GM23248 (cell line): ENCODE measurements at regions not wholly inside any gene's neighbourhood (a gene's known extent, or its start where the extent isn't known, plus 50 kb on each side); places are given as distances from the start of the nearest gene placed in this dataset. TPM values are rescaled to one million over a fixed set of nuclear protein-coding genes. Genes with fewer than 3 reads are reported as not detected.

Experiments
- DNase-seq: peaks from one replicate; pipeline ENCODE4 v3.0.0-alpha.2; 2015
- H2AFZ ChIP-seq: fragments of 200-600 bp; sonication (generic); 2 replicates; pipeline ENCODE4 v1.6.1; 2016; ENCODE audit warnings: antibody characterized with exemption
- H3F3A ChIP-seq: fragments of 200-600 bp; sonication (generic); 2 replicates; pipeline ENCODE4 v1.6.1; 2016; ENCODE audit warnings: mild to moderate bottlenecking, antibody characterized with exemption, mixed run types; ENCODE audit not compliant: insufficient read depth
- H3K27ac ChIP-seq: fragments of 200-600 bp; sonication (generic); 2 replicates; pipeline ENCODE4 v1.5.1; 2016; ENCODE audit warnings: mild to moderate bottlenecking
- H3K27me3 ChIP-seq: fragments of 200-600 bp; sonication (generic); replicated peaks from 2 replicates; pipeline ENCODE4 v1.6.1; 2016; ENCODE audit warnings: mild to moderate bottlenecking; ENCODE audit not compliant: insufficient read depth
- H3K36me3 ChIP-seq: fragments of 200-600 bp; sonication (generic); 2 replicates; pipeline ENCODE4 v1.6.1; 2016; ENCODE audit warnings: low read depth, mild to moderate bottlenecking
- H3K4me1 ChIP-seq: fragments of 200-600 bp; sonication (generic); 2 replicates; pipeline ENCODE4 v1.6.1; 2016; ENCODE audit warnings: mild to moderate bottlenecking; ENCODE audit not compliant: insufficient read depth
- H3K4me2 ChIP-seq: fragments of 200-600 bp; sonication (generic); one replicate; pipeline ENCODE4 v1.6.1; 2016; ENCODE audit warnings: mild to moderate bottlenecking; ENCODE audit not compliant: unreplicated experiment
- H3K4me3 ChIP-seq: fragments of 200-600 bp; sonication (generic); 2 replicates; pipeline ENCODE4 v1.5.1; 2016; ENCODE audit warnings: mild to moderate bottlenecking
- H3K79me2 ChIP-seq: fragments of 200-600 bp; sonication (generic); 2 replicates; pipeline ENCODE4 v1.6.1; 2016; ENCODE audit warnings: mild to moderate bottlenecking; ENCODE audit not compliant: insufficient read depth
- H3K9ac ChIP-seq: fragments of 200-600 bp; sonication (generic); 2 replicates; pipeline ENCODE4 v1.6.1; 2016; ENCODE audit warnings: mild to moderate bottlenecking
- H3K9me2 ChIP-seq: fragments of 200-600 bp; sonication (generic); 2 replicates; pipeline ENCODE4 v1.6.1; 2016; ENCODE audit warnings: mixed run types, mild to moderate bottlenecking, moderate library complexity; ENCODE audit not compliant: insufficient read depth
- H3K9me3 ChIP-seq: fragments of 200-600 bp; sonication (generic); one replicate; pipeline ENCODE4 v1.6.1; 2017; ENCODE audit warnings: low read depth
- H4K20me1 ChIP-seq: fragments of 200-600 bp; sonication (generic); 2 replicates; pipeline ENCODE4 v1.6.0; 2016; ENCODE audit not compliant: insufficient read depth
- EZH2 ChIP-seq: fragments of 200-600 bp; sonication (generic); IDR thresholded peaks from 2 replicates; pipeline ENCODE4 v1.6.1; 2018; ENCODE audit warnings: antibody characterized with exemption, mild to moderate bottlenecking; ENCODE audit not compliant: insufficient read depth, poor library complexity, severe bottlenecking
- EZH2phosphoT487 ChIP-seq: fragments of 200-600 bp; sonication (generic); IDR thresholded peaks from 2 replicates; pipeline ENCODE4 v1.6.1; 2018; ENCODE audit warnings: antibody characterized with exemption, moderate library complexity, mild to moderate bottlenecking, low read depth; ENCODE audit not compliant: insufficient read depth
- WGBS, 2 experiments: methylation state at CpG; one replicate each; pipeline ENCODE4 v1.1.6; 2015 to 2017; ENCODE audit warnings: low lambda C conversion rate in 2 of 2, low coverage in 1 of 2; ENCODE audit errors: missing lambda C conversion rate in 2 of 2; 5-methylcytosine and 5-hydroxymethylcytosine counted together
- in situ Hi-C: fragments of 300-500 bp; cut with MboI; formaldehyde crosslinking; loops from 2 replicates; pipeline ENCODE4 v1.15.0; 2020
- small RNA-seq: library from RNA; depleted of rRNA; stranded (forward); fragments of <200 nt; gene quantifications from one replicate; pipeline ENCODE3, GENCODE V24; 2014; ENCODE audit warnings: low read depth, low replicate concordance

DNA sequence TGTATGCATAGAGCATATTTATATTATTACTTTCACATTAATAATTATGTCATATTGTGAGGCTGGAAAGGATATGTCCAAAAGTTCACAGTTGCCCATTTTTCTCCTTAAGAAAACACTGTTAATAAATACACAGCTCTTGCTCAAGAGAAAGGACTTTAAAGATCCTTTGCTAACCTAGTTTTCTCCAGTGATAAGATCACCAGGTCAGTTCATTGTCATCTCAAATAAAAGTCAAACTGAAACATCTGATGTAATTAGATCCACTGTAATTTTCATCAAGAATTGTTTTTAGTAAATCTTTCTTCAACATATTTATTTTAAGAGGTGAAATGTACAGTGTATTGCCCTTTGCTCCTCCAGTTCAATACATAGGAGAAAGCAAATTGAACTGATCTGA, 82.8 kb upstream of the KLHL1 start:
- H3K27me3 ChIP-seq, result no peaks in the 10 kb centered on the region
- H3K36me3 ChIP-seq, result no peaks in the 10 kb centered on the region
- no peak overlapping the region for H3K4me3 ChIP-seq
- no peaks in the 10 kb centered on the region for H3K4me1 ChIP-seq
- H3K9ac ChIP-seq, result no peak overlapping the region
- no peaks in the 10 kb centered on the region for H3K9me3 ChIP-seq
- no peak overlapping the region for H3K4me2 ChIP-seq
- no peak overlapping the region for H2AFZ ChIP-seq
- H3K79me2 ChIP-seq, result no peaks in the 10 kb centered on the region
- DNase-seq, result no peak
- TF ChIP-seq EZH2, result no peak
- no peak for TF ChIP-seq EZH2phosphoT487
- no peaks in the 10 kb centered on the region for H4K20me1 ChIP-seq
- H3F3A ChIP-seq, result no peaks in the 10 kb centered on the region
- no peaks in the 10 kb centered on the region for H3K9me2 ChIP-seq
- in situ Hi-C loops, result no loop called here
- H3K27ac ChIP-seq, result no peak overlapping the region

DNA sequence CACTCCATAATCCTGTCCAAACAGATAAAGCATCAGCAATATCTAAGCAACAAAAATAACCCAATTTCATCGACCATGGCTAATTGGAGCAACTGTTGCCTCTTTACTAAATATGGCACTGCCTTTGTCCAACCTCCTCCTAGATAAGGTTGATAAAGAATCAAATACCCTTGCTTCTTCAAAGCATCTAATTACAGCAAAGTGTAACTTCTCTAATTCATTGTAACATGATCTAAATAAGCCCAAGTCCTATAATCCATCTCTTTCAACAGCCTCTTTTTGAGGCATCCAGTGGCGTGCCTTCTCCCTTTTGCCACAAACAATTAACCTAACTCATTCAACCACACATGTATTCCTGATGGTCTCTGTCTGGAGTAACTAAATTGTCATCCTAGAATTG, 81.7 kb upstream of the KLHL1 start:
- Histone ChIP-seq H3K36me3 (no peaks in the 10 kb centered on the region), H3K4me1 (no peaks in the 10 kb centered on the region), H3K79me2 (no peaks in the 10 kb centered on the region), H3K27ac (no peak overlapping the region), H3F3A (no peaks in the 10 kb centered on the region), H3K9ac (no peak overlapping the region), H3K9me2 (no peaks in the 10 kb centered on the region), H3K9me3 (no peaks in the 10 kb centered on the region), H4K20me1 (no peaks in the 10 kb centered on the region), H2AFZ (no peak overlapping the region), H3K4me2 (no peak overlapping the region), H3K27me3 (no peaks in the 10 kb centered on the region), H3K4me3 (no peak overlapping the region)
- WGBS, 2 experiments, result 3 to 4% methylated on average over 2 of the region's 2 CpGs
- no peak for TF ChIP-seq EZH2
- no peak for TF ChIP-seq EZH2phosphoT487
- in situ Hi-C loops, result no loop called here
- DNase-seq, result no peak

GRCh38 chr13:70188567-70188966, 80.3 kb upstream of the KLHL1 start:
- Histone ChIP-seq H3K4me1 (no peaks in the 10 kb centered on the region), H3K4me3 (no peak overlapping the region), H3F3A (no peaks in the 10 kb centered on the region), H3K79me2 (no peaks in the 10 kb centered on the region), H2AFZ (no peak overlapping the region), H3K27ac (no peak overlapping the region), H3K36me3 (no peaks in the 10 kb centered on the region), H3K4me2 (no peak overlapping the region), H3K9me2 (no peaks in the 10 kb centered on the region), H4K20me1 (no peaks in the 10 kb centered on the region), H3K9me3 (no peaks in the 10 kb centered on the region), H3K27me3 (no peaks in the 10 kb centered on the region), H3K9ac (no peak overlapping the region)
- WGBS, 2 experiments, result 56 to 57% methylated on average over 2 of the region's 2 CpGs
- TF ChIP-seq EZH2phosphoT487 (no peak), EZH2 (no peak)
- in situ Hi-C loops, result no loop called here
- DNase-seq, result no peak

- 3 to 17% methylated on average over 2 of the region's 2 CpGs for WGBS, 2 experiments
- no peak for TF ChIP-seq EZH2phosphoT487
- no peak for TF ChIP-seq EZH2
- Histone ChIP-seq H3K4me3 (no peak overlapping the region), H3K4me2 (no peak overlapping the region), H2AFZ (no peak overlapping the region), H3K9me2 (no peaks in the 10 kb centered on the region), H3K9me3 (no peaks in the 10 kb centered on the region), H3K27me3 (no peaks in the 10 kb centered on the region), H3K36me3 (no peaks in the 10 kb centered on the region), H3K27ac (no peak overlapping the region), H3K4me1 (no peaks in the 10 kb centered on the region), H3K79me2 (no peaks in the 10 kb centered on the region), H4K20me1 (no peaks in the 10 kb centered on the region), H3K9ac (no peak overlapping the region), H3F3A (no peaks in the 10 kb centered on the region)
- in situ Hi-C loops, result no loop called here
- DNase-seq, result no peak
Observed at GRCh38 chr13:70183041-70183440, 74.8 kb upstream of the KLHL1 start.

Small RNA genes lying in the stretch of these regions (small RNA-seq; reads per million reads assigned to genes)
- gene AL445264.1 (not detected), gene RNU6-54P (not detected)
